ENCODE measurements at regions not wholly inside any gene's neighbourhood (a gene's known extent, or its start where the extent isn't known, plus 50 kb on each side); places are given as distances from the start of the nearest gene placed in this dataset.
"Not testable (repeated sequence)": the region's sequence is repeated elsewhere in the genome, so short reads cannot be mapped to it uniquely, and the experiment has no call there.

DNA sequence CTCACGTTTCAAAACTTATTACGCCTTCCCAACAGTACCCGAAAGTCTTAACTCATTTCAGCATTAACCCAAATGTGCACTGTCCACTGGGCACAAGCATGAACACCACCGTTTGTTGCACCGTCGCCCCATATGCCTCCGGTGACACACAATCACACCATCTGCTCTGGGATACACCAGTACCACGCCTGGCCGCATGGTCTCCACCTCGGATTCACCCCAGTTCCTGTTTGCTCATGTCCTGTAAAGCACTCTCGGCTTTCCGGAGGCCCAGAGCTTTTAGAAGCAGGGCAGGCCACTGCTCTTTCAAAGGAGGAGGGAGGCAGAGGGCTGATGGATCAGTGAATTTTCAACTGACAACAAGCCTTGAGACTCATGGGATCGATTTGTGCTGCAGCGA is 1570.0 kb upstream of the DEFB115 start:
- no peak for DNase-seq

DNA sequence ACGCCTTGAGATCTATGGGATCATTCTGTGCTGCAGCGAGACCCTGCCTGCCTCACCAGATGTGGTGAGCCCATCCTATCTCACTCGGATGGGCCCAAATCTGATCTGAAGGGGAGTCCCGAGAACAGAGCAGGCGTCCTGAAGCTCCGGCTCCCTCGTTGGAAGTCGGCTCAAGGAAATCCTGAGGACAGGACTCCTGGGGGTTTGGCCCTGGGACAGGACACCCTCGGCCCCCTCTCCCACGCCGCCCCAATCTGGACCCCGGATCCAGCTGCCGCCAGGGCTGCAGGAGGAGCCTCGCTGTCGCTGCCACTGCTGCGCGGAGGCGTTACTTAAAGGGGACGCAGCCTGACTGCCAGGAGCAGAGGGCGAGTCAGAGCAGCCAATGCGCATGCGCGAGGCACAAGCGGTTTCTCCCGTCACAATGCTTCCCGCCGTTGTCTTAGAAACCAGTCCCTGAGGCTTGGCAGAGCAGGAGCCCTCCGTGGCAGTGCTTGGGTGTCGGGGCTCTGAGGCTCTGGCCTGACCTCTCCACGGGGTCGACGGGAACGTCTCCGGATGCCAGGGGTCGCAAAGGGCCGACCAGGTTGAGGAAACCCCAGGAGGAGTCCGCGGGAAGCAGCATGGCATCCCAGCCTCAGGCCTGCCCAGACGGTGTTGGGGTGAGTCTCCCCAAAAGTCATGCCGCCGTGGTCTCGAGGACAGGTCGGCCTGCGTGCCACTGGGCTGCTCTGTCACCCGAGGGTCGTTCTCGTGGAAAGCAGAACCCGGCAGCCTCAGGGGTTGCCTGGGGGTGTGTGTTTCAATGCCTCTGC is 1567.8 kb upstream of the DEFB115 start:
- DNase-seq: peak; percentile 48

- no peak for DNase-seq
These were observed 1567.2 kb upstream of the DEFB115 start for GRCh38 chr20:29690274-29690673.

GRCh38 chr20:29740601-29740950 is 1516.9 kb upstream of the DEFB115 start:
- DNase-seq: no peak

DNA sequence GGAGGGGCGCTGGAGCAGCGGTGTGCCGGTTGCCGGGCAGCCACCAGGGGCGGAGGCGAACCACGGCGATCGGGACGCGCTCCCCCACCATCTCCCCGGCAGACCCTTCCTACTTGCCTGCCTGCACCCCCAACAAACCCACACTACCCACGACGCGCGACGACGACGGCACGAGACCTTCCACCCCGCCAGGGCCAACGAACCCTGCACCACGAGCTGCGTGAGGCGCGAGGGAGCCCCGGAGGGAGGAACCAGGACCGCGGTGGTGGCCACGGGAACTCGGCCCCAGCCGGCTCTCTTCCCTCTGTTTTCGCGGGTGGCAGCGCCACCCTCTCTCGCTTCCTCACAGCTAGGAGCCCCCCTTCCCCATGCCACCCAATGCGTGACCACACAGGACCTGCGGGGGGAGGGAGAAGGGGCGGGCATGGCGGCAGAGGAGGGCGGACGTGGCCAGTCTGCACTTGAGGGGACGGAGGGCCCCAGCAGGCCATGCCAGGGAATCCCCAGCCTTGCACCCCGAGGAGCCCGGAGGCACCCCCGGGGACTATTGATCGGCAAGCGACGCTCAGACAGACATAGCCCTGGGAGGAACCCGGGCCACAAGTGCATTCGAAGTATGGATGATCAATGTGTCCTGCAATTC is 1516.4 kb upstream of the DEFB115 start:
- no peak for DNase-seq

- DNase-seq: no peak
These were observed 1515.9 kb upstream of the DEFB115 start for GRCh38 chr20:29741594-29741893.

- DNase-seq: no peak
These were observed 1515.4 kb upstream of the DEFB115 start for GRCh38 chr20:29741894-29742698.

- no peak for DNase-seq
These were observed 1514.8 kb upstream of the DEFB115 start for GRCh38 chr20:29742699-29743100.

GRCh38 chr20:29743101-29743931 is 1514.1 kb upstream of the DEFB115 start:
- DNase-seq: no peak

- no peak for DNase-seq
These were observed 1513.4 kb upstream of the DEFB115 start for GRCh38 chr20:29744071-29744470.

- DNase-seq: not testable (repeated sequence)
These were observed 1511.8 kb upstream of the DEFB115 start for GRCh38 chr20:29745534-29746245.

DNA sequence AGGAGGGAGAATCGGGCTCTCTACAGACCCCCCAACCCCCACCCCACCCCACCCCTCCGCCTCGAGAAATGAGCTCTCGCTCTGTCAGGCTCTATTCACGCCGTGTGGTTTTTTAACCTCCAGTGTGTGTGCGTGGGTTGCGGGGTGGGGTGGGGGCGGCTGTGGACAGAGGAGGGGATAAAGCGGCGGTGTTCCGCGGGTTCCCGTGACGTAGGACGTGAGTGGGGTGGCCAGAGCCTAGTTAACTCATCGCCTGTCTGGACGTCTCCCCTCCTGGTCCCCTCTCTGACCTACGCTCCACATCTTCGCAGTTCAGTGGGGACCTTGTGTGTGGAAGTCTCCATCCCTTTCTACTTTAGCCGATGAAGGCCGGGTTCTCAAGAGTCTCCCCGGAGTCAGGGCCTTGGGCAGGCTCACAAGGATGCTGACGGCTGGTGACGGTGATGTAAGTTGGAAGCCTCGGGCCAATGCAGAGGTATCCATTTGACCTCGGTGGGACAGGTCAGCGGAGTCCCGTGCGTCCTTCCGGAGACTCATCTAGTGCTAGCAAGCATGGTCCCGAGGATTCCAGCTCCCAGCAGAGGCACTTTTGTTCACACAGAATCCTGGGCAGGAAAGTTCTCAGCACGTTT is 1507.1 kb upstream of the DEFB115 start:
- DNase-seq: no peak

GRCh38 chr20:29752644-29753425 is 1504.6 kb upstream of the DEFB115 start:
- DNase-seq: peak; percentile 37

DNA sequence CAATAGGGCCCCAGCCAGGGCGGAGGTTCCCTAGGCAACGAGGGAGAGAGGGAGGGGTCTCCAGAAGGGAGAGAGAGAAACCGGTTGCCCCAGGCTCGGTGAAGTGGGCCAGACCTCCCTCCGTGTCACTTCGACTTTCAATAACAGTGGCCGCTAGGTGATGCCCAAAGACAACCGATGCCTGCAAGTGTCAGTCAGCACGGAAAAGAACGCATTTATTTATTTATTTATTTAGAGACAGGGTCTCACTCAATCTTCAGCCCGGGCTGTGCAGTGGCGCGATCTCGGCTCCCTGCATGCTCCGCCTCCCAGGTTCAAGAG is 1504.1 kb upstream of the DEFB115 start:
- DNase-seq: peak; percentile 46

- not testable (repeated sequence) for DNase-seq
These were observed 1503.6 kb upstream of the DEFB115 start for GRCh38 chr20:29753879-29754278.

GRCh38 chr20:29755854-29756498 is 1501.5 kb upstream of the DEFB115 start:
- not testable (repeated sequence) for DNase-seq

DNA sequence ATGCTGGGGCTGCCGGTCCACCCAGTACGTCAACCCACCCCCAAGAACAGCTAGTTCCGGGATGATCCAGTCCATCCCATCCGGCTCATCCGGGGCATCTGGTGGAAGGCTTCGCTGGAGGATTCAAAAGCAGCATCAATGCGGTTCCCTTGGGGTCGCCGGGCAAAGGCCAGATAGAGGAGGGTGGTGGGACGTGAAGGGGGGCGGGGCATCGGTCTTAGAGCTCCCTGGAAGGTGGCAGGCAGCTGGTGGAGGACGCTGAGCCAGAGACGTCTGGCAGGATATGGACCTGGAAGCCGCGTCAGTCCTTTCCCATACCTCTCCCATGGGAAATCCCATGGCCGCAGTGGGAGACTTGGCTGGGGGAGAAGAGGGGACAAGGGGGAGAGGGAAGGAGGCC is 1500.8 kb upstream of the DEFB115 start:
- DNase-seq: no peak

- DNase-seq: not testable (repeated sequence)
These were observed 1495.7 kb upstream of the DEFB115 start for GRCh38 chr20:29761621-29762385.

- no peak for DNase-seq
These were observed 1494.8 kb upstream of the DEFB115 start for GRCh38 chr20:29762620-29763019.

Measured in stimulated activated CD4-positive, alpha-beta T cell treated with anti-CD3 and anti-CD28 coated beads, Interleukin-4, amount 100 ng/mL, for 1 hour (primary cell).